Tibial nerve (tissue), 3 donors: ENCODE measurements at regions not wholly inside any gene's neighbourhood (a gene's known extent, or its start where the extent isn't known, plus 50 kb on each side); places are given as distances from the start of the nearest gene placed in this dataset.

Source experiments
- POLR2A ChIP-seq, 2 donors: fragments of 450-650 bp; IDR thresholded peaks; one replicate each; pipeline ENCODE4 v1.6.1; 2017; ENCODE audit warnings: antibody characterized with exemption in 2 of 2, mild to moderate bottlenecking in 2 of 2, moderate library complexity in 2 of 2
- TF ChIP-seq, protein P1 (sequence below), 5 experiments: fragments of 200-600 bp in 3 of 5; fragments of 450-650 bp in 2 of 5; sonication (generic) in 3 of 5; IDR thresholded peaks; one replicate each; pipeline ENCODE4 v1.5.1; 2016 to 2019; ENCODE audit warnings: antibody characterized with exemption in 5 of 5, mild to moderate bottlenecking in 3 of 5, moderate library complexity in 2 of 5

DNA sequence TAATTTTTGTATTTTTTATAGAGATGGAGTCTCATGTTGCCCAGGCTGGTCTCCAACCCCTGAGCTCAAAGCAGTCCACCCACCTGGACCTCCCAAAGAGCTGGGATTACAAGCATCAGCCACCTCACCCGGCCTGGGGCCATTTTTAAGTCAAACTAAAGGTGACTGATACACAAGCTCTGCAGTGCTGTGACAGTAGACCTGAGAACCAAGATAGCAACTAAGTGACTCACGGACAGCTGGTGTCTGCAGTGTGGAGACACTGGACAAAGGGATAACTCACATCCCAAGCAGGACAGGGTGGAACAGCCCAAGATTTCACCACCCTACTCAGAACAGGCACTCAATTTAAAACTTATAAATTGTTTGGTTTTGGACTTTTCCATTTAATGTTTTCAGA, 402.5 kb downstream of the CD83 start:
- TF ChIP-seq, protein P1, sequence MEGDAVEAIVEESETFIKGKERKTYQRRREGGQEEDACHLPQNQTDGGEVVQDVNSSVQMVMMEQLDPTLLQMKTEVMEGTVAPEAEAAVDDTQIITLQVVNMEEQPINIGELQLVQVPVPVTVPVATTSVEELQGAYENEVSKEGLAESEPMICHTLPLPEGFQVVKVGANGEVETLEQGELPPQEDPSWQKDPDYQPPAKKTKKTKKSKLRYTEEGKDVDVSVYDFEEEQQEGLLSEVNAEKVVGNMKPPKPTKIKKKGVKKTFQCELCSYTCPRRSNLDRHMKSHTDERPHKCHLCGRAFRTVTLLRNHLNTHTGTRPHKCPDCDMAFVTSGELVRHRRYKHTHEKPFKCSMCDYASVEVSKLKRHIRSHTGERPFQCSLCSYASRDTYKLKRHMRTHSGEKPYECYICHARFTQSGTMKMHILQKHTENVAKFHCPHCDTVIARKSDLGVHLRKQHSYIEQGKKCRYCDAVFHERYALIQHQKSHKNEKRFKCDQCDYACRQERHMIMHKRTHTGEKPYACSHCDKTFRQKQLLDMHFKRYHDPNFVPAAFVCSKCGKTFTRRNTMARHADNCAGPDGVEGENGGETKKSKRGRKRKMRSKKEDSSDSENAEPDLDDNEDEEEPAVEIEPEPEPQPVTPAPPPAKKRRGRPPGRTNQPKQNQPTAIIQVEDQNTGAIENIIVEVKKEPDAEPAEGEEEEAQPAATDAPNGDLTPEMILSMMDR (IDR thresholded peaks at IDR 0.05) = no peak
- no peak for TF ChIP-seq POLR2A (IDR thresholded peaks at IDR 0.05)
